ENCODE measurements at regions not wholly inside any gene's neighbourhood (a gene's known extent, or its start where the extent isn't known, plus 50 kb on each side); places are given as distances from the start of the nearest gene placed in this dataset.
"Not testable (repeated sequence)": the region's sequence is repeated elsewhere in the genome, so short reads cannot be mapped to it uniquely, and the experiment has no call there.

- no peak for DNase-seq
- Histone ChIP-seq H3K27me3 (replicated peaks; ENCODE audit: control insufficient read depth, insufficient read depth, low read length, poor library complexity, severe bottlenecking) (no peaks in the 10 kb centered on the region), H3K9me3 (ENCODE audit: control insufficient read depth, low read length) (no peaks in the 10 kb centered on the region), H3K36me3 (ENCODE audit: control insufficient read depth, insufficient read depth, low read length) (no peaks in the 10 kb centered on the region), H3K4me3 (ENCODE audit: insufficient read depth, low read depth, low read length, poor library complexity, severe bottlenecking) (no peak overlapping the region), H3K4me1 (ENCODE audit: control insufficient read depth, insufficient read depth, low read length, poor library complexity, severe bottlenecking) (peaks cover 4% of the 10 kb centered on the region), H3K27ac (ENCODE audit: insufficient read depth, low read length, poor library complexity, severe bottlenecking) (no peak overlapping the region)
These were observed 207.5 kb downstream of the SPP2 start for GRCh38 chr2:234257859-234258561.

GRCh38 chr2:234256516-234256915 lies 206.0 kb downstream of the SPP2 start:
- H3K27ac ChIP-seq (ENCODE audit: insufficient read depth, low read length, poor library complexity, severe bottlenecking), result no peak overlapping the region

GRCh38 chr2:234254783-234255521 lies 204.4 kb downstream of the SPP2 start:
- DNase-seq, result no peak
- no peaks in the 10 kb centered on the region for H3K27me3 ChIP-seq (replicated peaks; ENCODE audit: control insufficient read depth, insufficient read depth, low read length, poor library complexity, severe bottlenecking)
- H3K27ac ChIP-seq (ENCODE audit: insufficient read depth, low read length, poor library complexity, severe bottlenecking), result no peak overlapping the region
- no peaks in the 10 kb centered on the region for H3K36me3 ChIP-seq (ENCODE audit: control insufficient read depth, insufficient read depth, low read length)
- no peaks in the 10 kb centered on the region for H3K9me3 ChIP-seq (ENCODE audit: control insufficient read depth, low read length)
- H3K4me1 ChIP-seq (ENCODE audit: control insufficient read depth, insufficient read depth, low read length, poor library complexity, severe bottlenecking), result peaks cover 4% of the 10 kb centered on the region
- no peak overlapping the region for H3K4me3 ChIP-seq (ENCODE audit: insufficient read depth, low read depth, low read length, poor library complexity, severe bottlenecking)

More at GRCh38 chr2:234256516-234256915, 206.0 kb downstream of the SPP2 start:
- peaks cover 4% of the 10 kb centered on the region for H3K4me1 ChIP-seq (ENCODE audit: control insufficient read depth, insufficient read depth, low read length, poor library complexity, severe bottlenecking)
- H3K36me3 ChIP-seq (ENCODE audit: control insufficient read depth, insufficient read depth, low read length), result no peaks in the 10 kb centered on the region
- no peaks in the 10 kb centered on the region for H3K27me3 ChIP-seq (replicated peaks; ENCODE audit: control insufficient read depth, insufficient read depth, low read length, poor library complexity, severe bottlenecking)
- no peak overlapping the region for H3K4me3 ChIP-seq (ENCODE audit: insufficient read depth, low read depth, low read length, poor library complexity, severe bottlenecking)
- no peak for DNase-seq
- H3K9me3 ChIP-seq (ENCODE audit: control insufficient read depth, low read length), result no peaks in the 10 kb centered on the region

GRCh38 chr2:234252772-234253171 lies 202.3 kb downstream of the SPP2 start:
- H3K27ac ChIP-seq (ENCODE audit: insufficient read depth, low read length, poor library complexity, severe bottlenecking), result no peak overlapping the region
- no peaks in the 10 kb centered on the region for H3K36me3 ChIP-seq (ENCODE audit: control insufficient read depth, insufficient read depth, low read length)
- no peak for DNase-seq
- H3K9me3 ChIP-seq (ENCODE audit: control insufficient read depth, low read length), result no peaks in the 10 kb centered on the region
- H3K4me3 ChIP-seq (ENCODE audit: insufficient read depth, low read depth, low read length, poor library complexity, severe bottlenecking), result no peak overlapping the region
- H3K27me3 ChIP-seq (replicated peaks; ENCODE audit: control insufficient read depth, insufficient read depth, low read length, poor library complexity, severe bottlenecking), result no peaks in the 10 kb centered on the region
- no peaks in the 10 kb centered on the region for H3K4me1 ChIP-seq (ENCODE audit: control insufficient read depth, insufficient read depth, low read length, poor library complexity, severe bottlenecking)

- no peak for DNase-seq
- no peak overlapping the region for H3K27ac ChIP-seq (ENCODE audit: insufficient read depth, low read length, poor library complexity, severe bottlenecking)
- no peak overlapping the region for H3K4me3 ChIP-seq (ENCODE audit: insufficient read depth, low read depth, low read length, poor library complexity, severe bottlenecking)
- H3K27me3 ChIP-seq (replicated peaks; ENCODE audit: control insufficient read depth, insufficient read depth, low read length, poor library complexity, severe bottlenecking), result no peaks in the 10 kb centered on the region
- no peaks in the 10 kb centered on the region for H3K4me1 ChIP-seq (ENCODE audit: control insufficient read depth, insufficient read depth, low read length, poor library complexity, severe bottlenecking)
- H3K9me3 ChIP-seq (ENCODE audit: control insufficient read depth, low read length), result no peaks in the 10 kb centered on the region
- no peaks in the 10 kb centered on the region for H3K36me3 ChIP-seq (ENCODE audit: control insufficient read depth, insufficient read depth, low read length)
These were observed 201.1 kb downstream of the SPP2 start for GRCh38 chr2:234251326-234252271.

- no peak for DNase-seq
- Histone ChIP-seq H3K4me1 (ENCODE audit: control insufficient read depth, insufficient read depth, low read length, poor library complexity, severe bottlenecking) (no peaks in the 10 kb centered on the region), H3K27ac (ENCODE audit: insufficient read depth, low read length, poor library complexity, severe bottlenecking) (no peak overlapping the region), H3K9me3 (ENCODE audit: control insufficient read depth, low read length) (no peaks in the 10 kb centered on the region), H3K4me3 (ENCODE audit: insufficient read depth, low read depth, low read length, poor library complexity, severe bottlenecking) (no peak overlapping the region), H3K36me3 (ENCODE audit: control insufficient read depth, insufficient read depth, low read length) (no peaks in the 10 kb centered on the region), H3K27me3 (replicated peaks; ENCODE audit: control insufficient read depth, insufficient read depth, low read length, poor library complexity, severe bottlenecking) (no peaks in the 10 kb centered on the region)
These were observed 200.4 kb downstream of the SPP2 start for GRCh38 chr2:234250926-234251325.

GRCh38 chr2:234249873-234250272 lies 199.4 kb downstream of the SPP2 start:
- Histone ChIP-seq H3K9me3 (ENCODE audit: control insufficient read depth, low read length) (no peaks in the 10 kb centered on the region), H3K36me3 (ENCODE audit: control insufficient read depth, insufficient read depth, low read length) (no peaks in the 10 kb centered on the region), H3K27me3 (replicated peaks; ENCODE audit: control insufficient read depth, insufficient read depth, low read length, poor library complexity, severe bottlenecking) (no peaks in the 10 kb centered on the region), H3K27ac (ENCODE audit: insufficient read depth, low read length, poor library complexity, severe bottlenecking) (no peak overlapping the region), H3K4me1 (ENCODE audit: control insufficient read depth, insufficient read depth, low read length, poor library complexity, severe bottlenecking) (no peaks in the 10 kb centered on the region), H3K4me3 (ENCODE audit: insufficient read depth, low read depth, low read length, poor library complexity, severe bottlenecking) (no peak overlapping the region)
- DNase-seq, result no peak

- Histone ChIP-seq H3K27ac (ENCODE audit: insufficient read depth, low read length, poor library complexity, severe bottlenecking) (no peak overlapping the region), H3K27me3 (replicated peaks; ENCODE audit: control insufficient read depth, insufficient read depth, low read length, poor library complexity, severe bottlenecking) (no peaks in the 10 kb centered on the region), H3K36me3 (ENCODE audit: control insufficient read depth, insufficient read depth, low read length) (no peaks in the 10 kb centered on the region), H3K4me3 (ENCODE audit: insufficient read depth, low read depth, low read length, poor library complexity, severe bottlenecking) (no peak overlapping the region), H3K9me3 (ENCODE audit: control insufficient read depth, low read length) (no peaks in the 10 kb centered on the region), H3K4me1 (ENCODE audit: control insufficient read depth, insufficient read depth, low read length, poor library complexity, severe bottlenecking) (peaks cover 3% of the 10 kb centered on the region)
- no peak for DNase-seq
These were observed 198.7 kb downstream of the SPP2 start for GRCh38 chr2:234249034-234249735.

- DNase-seq; H3K27ac ChIP-seq (ENCODE audit: insufficient read depth, low read length, poor library complexity, severe bottlenecking); H3K4me3 ChIP-seq (ENCODE audit: insufficient read depth, low read depth, low read length, poor library complexity, severe bottlenecking): not testable (repeated sequence)
These were observed 197.8 kb downstream of the SPP2 start for GRCh38 chr2:234248213-234248710.

More at GRCh38 chr2:234248213-234248710, 197.8 kb downstream of the SPP2 start:
- H3K9me3 ChIP-seq (ENCODE audit: control insufficient read depth, low read length); H3K27me3 ChIP-seq (replicated peaks; ENCODE audit: control insufficient read depth, insufficient read depth, low read length, poor library complexity, severe bottlenecking); H3K4me1 ChIP-seq (ENCODE audit: control insufficient read depth, insufficient read depth, low read length, poor library complexity, severe bottlenecking); H3K36me3 ChIP-seq (ENCODE audit: control insufficient read depth, insufficient read depth, low read length): not testable (repeated sequence)

All from effector memory CD4-positive, alpha-beta T cell (primary cell).